ENCODE measurements at regions not wholly inside any gene's neighbourhood (a gene's known extent, or its start where the extent isn't known, plus 50 kb on each side); places are given as distances from the start of the nearest gene placed in this dataset.

DNA sequence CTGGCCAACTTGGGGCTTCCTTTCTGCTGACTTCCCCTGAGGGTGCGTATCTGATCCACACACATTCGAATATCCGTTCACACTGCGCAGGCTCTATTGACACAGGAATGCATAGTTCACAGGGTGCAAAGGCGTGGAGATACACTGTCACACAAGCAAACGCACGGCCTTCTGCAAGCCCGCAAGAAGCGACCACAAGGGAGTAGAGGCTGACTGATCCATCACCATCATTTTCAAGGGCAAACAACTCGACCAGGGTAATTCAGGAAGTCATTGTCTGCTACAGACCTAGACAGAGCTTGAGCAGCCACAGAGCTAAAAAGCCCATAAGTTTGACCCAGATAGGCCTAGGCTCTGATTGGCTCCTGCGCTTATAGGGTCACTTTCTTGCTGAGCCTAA lies 392.3 kb downstream of the MN1 start:
- ATAC-seq (no peak), DNase-seq (peak in 1 of 10 donors; percentile 22)
- Mint-ChIP-seq H3K4me3 (no peak overlapping the region), H3K9me3 (peaks cover 0 to 9% (median 0%) of the 10 kb centered on the region in 9 donors), H3K4me1 (peaks cover 0 to 3% (median 0%) of the 10 kb centered on the region in 4 donors), H3K36me3 (no peaks in the 10 kb centered on the region), H3K27ac (no peak overlapping the region), H3K27me3 (peaks cover 11 to 54% (median 40%) of the 10 kb centered on the region in 5 donors)
- POLR2A ChIA-PET, result no interaction called here

DNA sequence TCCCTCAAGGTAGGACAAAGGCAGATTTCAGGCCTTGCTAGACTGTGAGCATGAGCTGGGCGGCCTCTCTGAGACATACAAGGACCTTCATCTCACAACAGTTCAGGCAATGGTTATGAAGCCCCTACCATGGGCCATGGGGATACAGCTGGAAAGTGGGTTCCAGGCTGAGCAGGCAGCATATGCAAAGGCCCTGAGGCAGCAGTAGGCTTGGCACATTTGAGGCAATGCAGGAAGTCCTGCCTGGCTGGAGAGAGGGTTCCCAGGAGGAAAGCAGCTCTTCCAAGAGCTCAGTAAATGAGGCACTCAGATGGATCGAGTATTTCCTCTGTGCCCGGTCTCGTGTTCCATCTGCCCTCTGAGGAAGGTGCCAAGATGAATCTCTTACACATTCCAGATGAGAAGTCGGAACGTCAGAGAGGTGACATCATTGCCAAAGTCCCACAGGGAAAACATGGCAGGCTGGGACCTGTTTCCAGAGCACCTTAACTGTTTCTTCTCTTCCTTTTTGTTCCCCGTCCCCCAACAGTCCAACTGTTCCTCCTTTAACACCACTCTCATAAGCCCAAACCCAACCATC lies 388.6 kb downstream of the MN1 start:
- Mint-ChIP-seq H3K27me3 (peaks cover 10 to 60% (median 30%) of the 10 kb centered on the region in 5 donors), H3K36me3 (no peaks in the 10 kb centered on the region), H3K27ac (no peak overlapping the region), H3K9me3 (peaks cover 0 to 7% (median 0%) of the 10 kb centered on the region in 9 donors), H3K4me1 (peaks cover 0 to 6% (median 0%) of the 10 kb centered on the region in 4 donors), H3K4me3 (no peak overlapping the region)
- POLR2A ChIA-PET, result no interaction called here
- no peak for ATAC-seq
- no peak for DNase-seq

DNA sequence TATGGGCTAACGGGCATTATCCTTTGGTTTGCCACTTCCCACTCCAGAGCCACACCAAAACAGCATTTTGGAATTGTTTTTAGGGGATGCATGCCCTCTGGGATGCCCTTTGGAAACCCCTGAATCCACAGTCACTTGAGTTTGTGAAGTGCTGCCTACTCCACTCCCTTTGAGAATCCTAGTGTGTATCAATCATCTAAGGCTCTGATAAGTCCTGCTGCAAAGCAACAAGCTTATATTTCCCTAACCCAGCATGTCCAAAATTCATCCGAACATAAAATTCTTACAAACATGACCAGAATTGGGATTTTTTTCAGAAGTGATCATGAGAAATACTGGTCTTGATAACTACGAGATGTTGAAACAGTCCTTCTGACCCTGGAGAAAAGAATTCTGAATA lies 387.9 kb downstream of the MN1 start:
- Mint-ChIP-seq H3K4me3 (no peak overlapping the region), H3K27ac (no peak overlapping the region), H3K4me1 (peaks cover 0 to 3% (median 0%) of the 10 kb centered on the region in 4 donors), H3K9me3 (no peaks in the 10 kb centered on the region), H3K27me3 (peaks cover 10 to 59% (median 26%) of the 10 kb centered on the region in 5 donors), H3K36me3 (no peaks in the 10 kb centered on the region)
- DNase-seq (no peak), ATAC-seq (no peak)
- POLR2A ChIA-PET, result no interaction called here

DNA sequence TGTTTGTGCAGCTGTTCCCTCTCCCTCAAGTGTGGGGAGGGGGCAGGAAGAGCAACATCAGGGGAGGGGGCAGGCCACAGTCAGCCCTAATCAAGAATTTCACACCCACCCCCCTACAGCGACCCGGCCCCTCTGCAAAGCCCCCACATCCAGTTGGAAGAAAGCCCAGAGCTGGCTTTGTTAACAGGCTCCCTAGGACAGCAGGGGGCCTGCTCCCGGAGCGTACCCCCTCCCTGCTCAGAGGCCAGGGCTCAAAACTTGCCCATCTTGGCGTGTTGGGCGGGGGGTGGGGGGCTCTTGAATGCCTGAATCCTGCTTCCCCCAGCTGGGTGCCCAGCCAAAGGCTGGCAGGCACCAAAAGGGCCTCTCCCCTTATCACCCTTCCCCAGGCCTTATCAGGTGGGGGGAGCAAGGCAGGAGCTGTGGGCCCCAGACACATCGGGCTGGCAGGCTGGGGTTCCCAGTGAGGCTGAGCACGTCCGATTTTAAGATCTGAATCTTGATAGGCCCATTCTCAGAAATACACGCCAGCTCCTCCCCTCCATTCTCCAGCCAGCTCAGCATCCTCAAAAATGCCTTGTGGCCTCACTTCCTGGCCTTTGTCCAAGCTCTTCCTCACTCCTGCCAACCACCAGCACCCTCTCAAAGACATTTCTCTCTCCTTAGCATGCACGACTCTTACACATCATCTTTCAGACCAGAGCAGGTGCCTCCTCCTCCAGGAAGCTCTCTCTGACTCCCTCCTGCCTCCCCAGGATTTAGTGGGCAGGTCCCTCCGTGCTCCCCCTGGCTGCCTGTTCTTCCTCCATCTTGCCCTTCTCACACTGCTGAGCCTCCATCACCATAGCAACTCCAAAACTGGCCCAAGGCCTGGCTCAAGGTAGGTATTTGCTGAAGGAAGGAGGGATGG lies 384.8 kb downstream of the MN1 start:
- DNase-seq (no peak), ATAC-seq (no peak)
- no peak overlapping the region for H3K4me3 Mint-ChIP-seq
- peaks cover 17 to 79% (median 38%) of the 10 kb centered on the region in 5 donors for H3K27me3 Mint-ChIP-seq
- POLR2A ChIA-PET, result no interaction called here
- H3K27ac Mint-ChIP-seq, result no peak overlapping the region
- no peaks in the 10 kb centered on the region for H3K36me3 Mint-ChIP-seq
- H3K4me1 Mint-ChIP-seq, result peaks cover 0 to 3% (median under 1%) of the 10 kb centered on the region in 4 donors
- H3K9me3 Mint-ChIP-seq, result no peaks in the 10 kb centered on the region

DNA sequence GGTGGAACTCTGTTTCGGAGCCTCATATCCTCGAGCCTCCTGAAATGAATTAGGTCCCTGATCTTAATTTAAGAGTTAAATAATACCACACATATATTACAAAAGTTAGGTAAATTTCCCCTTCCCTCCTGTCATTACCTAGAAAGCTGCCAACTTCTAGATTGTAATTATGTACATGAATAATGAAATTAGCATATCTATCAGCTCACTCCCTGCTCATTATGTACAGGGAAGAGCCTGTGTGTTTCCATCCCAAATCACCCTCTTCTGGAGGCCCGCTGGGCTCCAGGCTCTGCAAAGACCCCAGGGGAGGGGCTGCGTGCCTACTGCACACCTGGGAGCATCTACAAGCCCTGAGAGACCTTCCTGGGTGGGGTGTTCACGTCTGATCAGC lies 384.1 kb downstream of the MN1 start:
- ATAC-seq, result no peak
- POLR2A ChIA-PET, result no interaction called here
- H3K4me1 Mint-ChIP-seq, result peaks cover 0 to 3% (median under 1%) of the 10 kb centered on the region in 4 donors
- H3K27me3 Mint-ChIP-seq, result peaks cover 15 to 79% (median 33%) of the 10 kb centered on the region in 5 donors
- peaks cover 0 to 2% (median 0%) of the 10 kb centered on the region in 9 donors for H3K9me3 Mint-ChIP-seq
- H3K36me3 Mint-ChIP-seq, result no peaks in the 10 kb centered on the region
- no peak overlapping the region for H3K27ac Mint-ChIP-seq
- DNase-seq, result no peak
- no peak overlapping the region for H3K4me3 Mint-ChIP-seq

DNA sequence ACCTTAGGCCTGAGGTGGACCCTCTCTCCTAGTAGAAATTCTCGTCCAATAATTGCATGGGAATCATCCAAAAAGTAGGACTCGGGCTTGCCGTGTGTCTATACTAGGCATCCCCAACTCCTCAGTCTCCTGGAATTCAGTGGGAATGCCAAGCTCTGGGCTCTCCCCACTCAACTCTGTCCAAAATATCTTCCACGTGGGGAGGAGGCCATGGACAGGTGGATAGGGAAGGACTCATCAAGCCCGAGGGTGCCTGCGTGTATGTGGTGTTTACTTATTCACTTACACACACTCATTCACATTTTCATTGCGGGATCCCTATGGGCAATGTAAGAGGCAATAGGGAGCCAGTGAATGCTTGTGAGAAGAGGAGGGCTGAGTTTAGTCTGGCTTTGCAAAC lies 383.3 kb downstream of the MN1 start:
- DNase-seq, result no peak
- POLR2A ChIA-PET, result no interaction called here
- Mint-ChIP-seq H3K27me3 (peaks cover 18 to 72% (median 35%) of the 10 kb centered on the region in 5 donors), H3K4me1 (peaks cover 0 to 3% (median under 1%) of the 10 kb centered on the region in 4 donors), H3K9me3 (peaks cover 0 to 6% (median 0%) of the 10 kb centered on the region in 9 donors), H3K27ac (no peak overlapping the region), H3K4me3 (no peak overlapping the region), H3K36me3 (no peaks in the 10 kb centered on the region)
- ATAC-seq, result no peak

DNA sequence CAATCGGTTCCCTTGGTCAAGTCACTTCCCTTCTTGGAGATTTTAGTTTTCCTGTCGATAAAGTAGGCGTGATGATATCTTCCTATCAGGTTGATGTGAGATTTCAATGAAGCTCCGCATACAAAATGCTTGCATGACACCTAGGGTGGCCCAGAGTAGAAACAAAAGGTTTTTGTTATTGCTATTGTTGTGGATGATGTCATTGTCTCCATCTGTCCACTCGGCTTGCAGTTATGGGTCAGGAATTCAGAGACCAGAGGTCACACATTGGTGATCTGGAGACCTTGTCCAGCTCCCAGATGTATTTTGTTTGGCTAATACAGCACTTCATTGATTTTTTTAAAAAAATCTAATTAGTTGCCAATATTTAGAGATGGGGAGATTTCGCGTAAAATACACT lies 382.1 kb downstream of the MN1 start:
- Mint-ChIP-seq H3K9me3 (peaks cover 0 to 7% (median 4%) of the 10 kb centered on the region in 9 donors), H3K36me3 (no peaks in the 10 kb centered on the region), H3K4me1 (peaks cover 0 to 3% (median under 1%) of the 10 kb centered on the region in 4 donors), H3K27ac (no peak overlapping the region), H3K4me3 (no peak overlapping the region), H3K27me3 (peaks cover 21 to 63% (median 29%) of the 10 kb centered on the region in 5 donors)
- POLR2A ChIA-PET, result no interaction called here
- DNase-seq (no peak), ATAC-seq (no peak)

DNA sequence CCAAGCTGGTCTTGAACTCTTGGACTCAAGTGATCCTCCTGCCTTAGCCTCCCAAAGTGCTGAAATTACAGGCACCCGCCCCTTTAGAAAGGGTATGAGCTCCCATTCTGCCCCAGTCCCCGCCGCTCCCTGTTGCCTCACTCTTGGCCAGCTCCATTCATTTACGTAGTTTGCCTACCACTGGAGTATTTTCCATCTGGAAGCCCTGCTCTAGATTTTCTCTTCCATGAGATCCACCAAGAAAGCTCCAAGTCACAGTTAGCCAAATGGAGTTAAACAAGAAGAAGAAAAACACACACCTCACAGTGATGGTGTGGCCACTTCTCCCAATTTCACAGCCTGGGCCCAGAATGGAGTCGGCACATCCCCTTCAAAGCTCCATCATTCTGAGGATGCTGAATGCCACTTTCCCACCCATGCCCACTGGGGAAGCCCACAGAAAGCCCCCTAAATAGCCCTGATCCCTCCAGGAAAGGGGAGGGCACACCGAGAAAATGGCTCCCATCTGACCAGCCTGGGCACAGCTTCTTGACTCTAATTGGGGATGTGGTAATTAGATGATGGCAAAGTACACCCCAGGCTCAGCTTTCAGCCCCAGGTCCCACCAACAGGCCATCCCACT lies 381.2 kb downstream of the MN1 start:
- Mint-ChIP-seq H3K27ac (no peak overlapping the region), H3K36me3 (no peaks in the 10 kb centered on the region), H3K9me3 (peaks cover 0 to 7% (median 4%) of the 10 kb centered on the region in 9 donors), H3K4me1 (peaks cover 0 to 3% (median under 1%) of the 10 kb centered on the region in 4 donors), H3K4me3 (no peak overlapping the region), H3K27me3 (peaks cover 22 to 63% (median 28%) of the 10 kb centered on the region in 5 donors)
- ATAC-seq, result no peak
- POLR2A ChIA-PET, result no interaction called here
- DNase-seq, result no peak

DNA sequence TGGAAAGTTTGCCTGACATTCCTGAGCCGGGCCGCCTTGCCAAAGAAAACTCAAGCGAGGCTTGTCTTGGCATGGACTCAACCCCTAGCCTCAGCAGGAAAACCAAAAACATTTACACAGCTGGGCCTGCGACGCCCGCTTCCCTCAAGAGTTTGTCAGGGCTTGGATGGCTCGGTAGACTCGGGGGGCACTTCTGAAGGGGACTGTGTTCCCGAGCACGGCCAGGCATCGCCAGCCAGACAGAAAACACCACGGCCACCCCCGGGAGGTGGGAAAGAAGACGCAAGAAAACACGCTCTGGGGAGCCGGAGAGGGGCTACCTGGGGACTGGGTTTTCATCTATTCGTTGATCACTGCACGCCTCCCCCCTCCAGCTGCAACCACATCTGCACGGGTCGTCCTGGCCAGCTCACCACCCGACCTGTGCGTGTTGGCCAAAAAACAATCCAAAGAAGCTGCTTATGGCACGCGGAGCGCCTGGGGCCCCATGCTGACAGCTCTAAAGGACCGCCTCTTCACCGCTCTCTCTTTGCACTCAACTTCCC lies 380.7 kb downstream of the MN1 start:
- POLR2A ChIA-PET, result no interaction called here
- H3K9me3 Mint-ChIP-seq, result peaks cover 0 to 9% (median 4%) of the 10 kb centered on the region in 9 donors
- DNase-seq (no peak), ATAC-seq (no peak)
- peaks cover 0 to 3% (median under 1%) of the 10 kb centered on the region in 4 donors for H3K4me1 Mint-ChIP-seq
- no peaks in the 10 kb centered on the region for H3K36me3 Mint-ChIP-seq
- H3K27ac Mint-ChIP-seq, result no peak overlapping the region
- no peak overlapping the region for H3K4me3 Mint-ChIP-seq
- peaks cover 20 to 57% (median 30%) of the 10 kb centered on the region in 5 donors for H3K27me3 Mint-ChIP-seq

DNA sequence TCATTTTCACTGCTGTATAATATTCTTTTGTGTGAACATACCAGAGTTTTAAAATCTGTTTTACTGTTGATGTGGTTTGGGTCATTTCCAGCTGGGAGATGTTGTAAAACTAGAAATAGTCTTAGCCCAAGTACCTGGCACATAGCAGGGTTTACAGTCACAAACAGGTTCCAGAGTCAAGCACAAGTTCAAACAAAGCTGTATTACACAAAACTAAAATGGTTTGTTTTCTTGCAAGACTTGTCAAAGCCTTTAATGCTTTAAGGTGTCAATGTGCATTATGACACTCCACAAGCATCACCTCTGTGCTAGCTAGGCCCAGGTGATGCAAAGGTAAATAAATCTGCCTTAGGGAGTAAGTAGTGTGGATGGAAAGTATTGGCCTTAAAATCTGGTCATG lies 379.1 kb downstream of the MN1 start:
- Mint-ChIP-seq H3K27me3 (peaks cover 16 to 41% (median 21%) of the 10 kb centered on the region in 5 donors), H3K4me3 (no peak overlapping the region), H3K36me3 (peaks cover 0 to under 1% (median 0%) of the 10 kb centered on the region in 3 donors), H3K27ac (no peak overlapping the region), H3K4me1 (peaks cover 0 to 2% (median 0%) of the 10 kb centered on the region in 4 donors), H3K9me3 (peaks cover 0 to 10% (median 6%) of the 10 kb centered on the region in 9 donors)
- POLR2A ChIA-PET, result no interaction called here
- ATAC-seq (no peak), DNase-seq (no peak)

DNA sequence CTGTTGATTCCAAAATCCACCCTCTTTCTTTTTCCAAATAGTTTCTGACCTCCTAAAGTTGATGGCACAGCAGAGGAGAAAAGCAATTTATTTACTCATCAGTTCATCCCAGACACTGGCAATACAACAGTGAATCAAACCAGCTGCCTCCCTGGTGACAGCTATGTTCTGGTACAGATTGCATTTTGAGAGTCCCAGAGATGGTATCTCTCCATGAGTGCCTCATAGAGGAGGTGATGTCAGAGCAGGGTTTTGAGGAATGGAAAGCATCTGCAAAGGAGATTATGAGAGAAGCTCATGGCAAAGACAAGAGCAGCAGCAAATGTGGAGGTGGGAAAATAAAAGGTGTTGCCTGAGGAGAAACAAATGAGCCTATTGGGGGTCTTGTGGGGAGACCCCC lies 377.2 kb downstream of the MN1 start:
- peaks cover 20 to 51% (median 23%) of the 10 kb centered on the region in 5 donors for H3K27me3 Mint-ChIP-seq
- H3K36me3 Mint-ChIP-seq, result peaks cover 0 to 5% (median 0%) of the 10 kb centered on the region in 3 donors
- peaks cover 0 to 22% (median 12%) of the 10 kb centered on the region in 9 donors for H3K9me3 Mint-ChIP-seq
- ATAC-seq (no peak), DNase-seq (no peak)
- H3K4me1 Mint-ChIP-seq, result peaks cover 0 to 2% (median 0%) of the 10 kb centered on the region in 4 donors
- no peak overlapping the region for H3K4me3 Mint-ChIP-seq
- H3K27ac Mint-ChIP-seq, result no peak overlapping the region
- POLR2A ChIA-PET, result no interaction called here

DNA sequence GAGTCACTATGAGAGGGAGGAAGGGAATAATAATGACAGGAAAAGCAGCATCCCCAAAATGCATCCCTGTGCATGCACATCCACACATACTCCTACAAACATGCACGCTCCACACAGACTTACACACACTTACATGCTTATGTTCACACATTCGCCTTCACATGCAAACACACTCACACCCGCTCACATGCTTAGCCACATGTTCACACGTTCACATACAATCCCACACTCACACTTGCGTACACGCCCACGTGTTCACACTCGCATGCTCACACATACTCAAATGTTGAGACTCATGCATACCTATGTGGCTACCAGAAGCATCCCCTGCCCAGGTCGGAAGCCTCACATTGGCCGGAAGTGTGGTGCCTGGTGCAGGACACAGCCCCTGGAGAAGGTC lies 372.1 kb downstream of the MN1 start:
- no peak for DNase-seq
- POLR2A ChIA-PET, result no interaction called here
- Mint-ChIP-seq H3K4me1 (no peaks in the 10 kb centered on the region), H3K27me3 (peaks cover 9 to 36% (median 14%) of the 10 kb centered on the region in 5 donors), H3K36me3 (peaks cover 0 to 15% (median 0%) of the 10 kb centered on the region in 3 donors), H3K27ac (no peak overlapping the region), H3K4me3 (no peak overlapping the region), H3K9me3 (peaks cover 0 to 31% (median 9%) of the 10 kb centered on the region in 9 donors)
- no peak for ATAC-seq

All from naive thymus-derived CD8-positive, alpha-beta T cell (primary cell).